Activated T-cell treated with anti-CD3 and anti-CD28 coated beads for 4 hours (primary cell): ENCODE measurements at regions not wholly inside any gene's neighbourhood (a gene's known extent, or its start where the extent isn't known, plus 50 kb on each side); places are given as distances from the start of the nearest gene placed in this dataset.

ENCODE experiments used
- DNase-seq: peaks from one replicate; pipeline ENCODE4 v3.0.0-alpha.2; 2020

- DNase-seq: no peak
These were observed 219.6 kb downstream of the CD83 start for GRCh38 chr6:14337152-14337551.

GRCh38 chr6:14339172-14339571 lies 221.6 kb downstream of the CD83 start:
- DNase-seq: no peak

DNA sequence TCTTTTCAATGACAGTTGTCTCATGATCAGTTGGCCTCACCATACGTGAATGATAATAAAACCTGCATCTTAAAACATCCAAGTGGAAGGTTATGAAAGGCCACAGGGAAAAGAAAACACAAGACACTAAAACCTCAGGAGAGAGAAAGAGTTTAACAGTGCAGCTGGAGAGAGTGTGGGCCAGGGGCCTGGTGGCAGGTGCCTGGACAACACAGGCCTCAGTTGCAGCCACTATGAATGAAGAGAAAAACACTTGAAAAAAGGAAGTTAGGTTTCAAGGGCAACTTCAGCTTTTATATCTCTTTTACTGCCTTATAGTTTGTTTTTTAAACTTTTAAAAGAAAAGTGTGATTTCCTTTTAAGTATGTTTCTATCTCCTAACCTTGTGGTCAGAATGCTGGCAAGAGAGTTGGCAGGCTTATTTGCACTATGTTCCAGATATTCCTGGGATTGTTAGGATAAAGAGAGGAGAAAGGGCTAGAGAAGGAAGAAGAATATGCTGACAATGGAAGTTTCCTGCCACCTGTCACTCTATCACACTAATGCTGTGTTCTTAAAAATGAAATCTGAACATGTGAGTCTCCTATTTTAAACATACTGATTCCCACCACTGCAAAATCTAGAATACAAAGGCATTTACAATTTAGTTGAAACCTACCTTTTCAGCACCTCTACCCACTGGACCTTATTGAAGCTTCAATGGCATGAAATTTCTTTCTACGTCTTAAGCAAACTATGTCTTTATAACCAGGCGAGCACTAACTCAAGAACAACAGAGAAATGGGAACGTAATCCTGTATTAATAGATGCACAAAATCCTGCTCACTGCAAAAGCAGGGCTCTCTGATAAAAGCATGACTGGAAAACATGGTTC lies 222.4 kb downstream of the CD83 start:
- no peak for DNase-seq

- no peak for DNase-seq
These were observed 226.9 kb downstream of the CD83 start for GRCh38 chr6:14344486-14344885.

GRCh38 chr6:14348389-14348788 lies 230.8 kb downstream of the CD83 start:
- DNase-seq: no peak

DNA sequence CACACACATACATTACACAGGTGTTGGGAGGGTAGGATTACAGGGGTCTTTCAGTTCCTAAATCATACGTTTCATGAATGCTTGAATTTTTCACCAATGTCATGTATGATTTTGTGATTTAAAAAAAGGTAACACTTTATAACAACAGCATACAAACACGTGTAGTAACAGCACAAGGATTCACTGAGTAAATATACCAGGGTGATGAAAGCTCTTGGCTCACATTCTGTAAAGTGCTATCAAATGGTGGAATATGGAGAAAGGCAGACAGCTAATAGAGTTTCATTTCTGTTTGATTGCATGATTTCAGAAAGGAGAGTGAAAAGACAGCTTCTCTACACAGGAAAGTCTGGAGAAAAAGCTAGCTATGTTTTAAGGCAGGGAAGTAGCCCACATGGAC lies 231.9 kb downstream of the CD83 start:
- DNase-seq: no peak

- DNase-seq: no peak
These were observed 232.6 kb downstream of the CD83 start for GRCh38 chr6:14350210-14350609.

DNA sequence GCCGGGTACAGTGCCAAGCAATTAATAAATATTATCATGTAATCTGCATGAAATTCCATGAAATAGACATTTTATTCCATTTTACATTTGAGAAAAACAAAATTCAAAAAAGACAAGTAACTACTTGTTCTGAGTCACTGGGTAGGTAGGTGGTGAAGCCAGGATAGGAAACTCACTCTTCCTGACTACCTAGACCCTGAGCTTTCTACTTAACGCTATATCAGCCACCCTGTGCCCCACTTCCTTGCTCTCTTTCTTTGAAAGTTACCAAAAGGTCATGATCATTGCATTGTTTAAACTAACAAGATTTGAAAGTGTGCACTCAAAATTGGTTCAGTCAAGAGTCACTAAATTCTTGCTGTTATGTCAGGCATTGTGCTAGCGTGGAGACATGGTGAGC lies 235.7 kb downstream of the CD83 start:
- no peak for DNase-seq

- DNase-seq: no peak
These were observed 236.2 kb downstream of the CD83 start for GRCh38 chr6:14353798-14354197.

DNA sequence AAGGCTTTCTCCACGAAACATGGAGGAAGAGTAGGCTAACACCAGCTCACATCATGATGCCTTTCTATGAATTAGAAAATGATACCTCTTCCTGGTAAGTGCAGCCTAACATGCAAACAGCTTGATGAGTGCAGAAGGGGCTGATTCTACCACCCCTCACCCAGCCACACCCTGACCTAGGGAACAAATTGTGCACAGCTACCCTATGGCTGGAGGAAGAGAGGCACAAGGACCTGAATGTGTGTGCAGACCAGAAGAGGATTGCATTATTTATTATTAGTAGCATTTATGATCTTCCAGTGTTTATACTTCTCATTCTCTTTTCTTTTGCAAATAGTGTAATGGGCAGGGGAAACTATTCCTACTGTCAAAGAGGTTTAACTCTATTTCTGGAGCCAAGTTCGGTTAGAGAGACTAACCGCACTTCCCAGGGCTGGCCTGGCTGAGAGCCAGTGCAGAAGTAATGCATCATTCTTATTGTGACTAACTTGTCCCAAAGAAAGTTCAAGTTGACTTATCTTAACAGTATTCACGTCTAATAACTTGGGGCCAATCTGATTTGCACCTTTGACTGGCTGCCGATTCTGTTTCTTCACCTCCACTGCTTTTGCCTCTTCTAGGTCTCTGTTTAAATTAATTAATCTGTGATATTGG lies 237.5 kb downstream of the CD83 start:
- peak; percentile 6 for DNase-seq

GRCh38 chr6:14359438-14359837 lies 241.9 kb downstream of the CD83 start:
- no peak for DNase-seq

DNA sequence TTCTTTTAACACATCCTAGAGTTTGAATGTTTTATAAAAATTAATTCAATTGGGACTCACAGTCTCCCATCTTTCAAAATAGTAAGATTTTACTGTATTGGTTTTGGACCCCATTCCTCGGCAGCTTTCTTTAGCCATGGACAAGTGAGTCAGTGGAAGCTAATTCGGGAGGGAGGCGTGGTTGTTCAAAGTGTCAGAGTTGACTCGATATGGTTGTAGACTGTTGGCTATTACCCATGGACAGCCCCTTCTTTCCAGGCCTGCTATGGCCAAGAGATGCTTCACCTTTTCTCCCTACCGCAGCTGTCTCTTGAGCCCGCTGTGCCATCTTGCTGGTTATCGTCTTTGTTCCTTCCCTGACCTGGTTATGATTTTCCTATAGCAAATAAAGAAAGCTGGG lies 243.0 kb downstream of the CD83 start:
- no peak for DNase-seq

GRCh38 chr6:14361297-14361696 lies 243.7 kb downstream of the CD83 start:
- no peak for DNase-seq

- no peak for DNase-seq
These were observed 244.5 kb downstream of the CD83 start for GRCh38 chr6:14361956-14362587.

GRCh38 chr6:14364370-14364769 lies 246.8 kb downstream of the CD83 start:
- no peak for DNase-seq

DNA sequence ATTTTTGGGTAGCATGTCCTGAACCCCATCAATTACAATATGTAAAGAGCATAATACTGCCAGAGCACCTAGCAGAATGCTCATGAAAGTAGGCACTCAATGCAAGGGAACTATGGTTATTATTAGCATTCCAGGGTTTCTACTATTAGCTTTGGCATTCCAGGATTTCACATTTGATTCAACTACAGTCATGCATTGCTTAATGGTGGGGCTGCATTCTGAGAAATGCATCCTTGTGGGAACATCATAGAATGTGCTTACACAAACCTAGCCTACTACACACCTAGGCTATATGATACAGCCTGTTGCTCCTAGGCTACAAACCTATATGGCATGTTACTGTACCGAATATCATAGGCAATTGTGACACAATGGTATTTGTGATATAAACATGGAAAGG lies 247.8 kb downstream of the CD83 start:
- DNase-seq: no peak

GRCh38 chr6:14366315-14366714 lies 248.7 kb downstream of the CD83 start:
- no peak for DNase-seq

- no peak for DNase-seq
These were observed 249.3 kb downstream of the CD83 start for GRCh38 chr6:14366872-14367271.

- DNase-seq: no peak
These were observed 249.7 kb downstream of the CD83 start for GRCh38 chr6:14367296-14367695.

DNA sequence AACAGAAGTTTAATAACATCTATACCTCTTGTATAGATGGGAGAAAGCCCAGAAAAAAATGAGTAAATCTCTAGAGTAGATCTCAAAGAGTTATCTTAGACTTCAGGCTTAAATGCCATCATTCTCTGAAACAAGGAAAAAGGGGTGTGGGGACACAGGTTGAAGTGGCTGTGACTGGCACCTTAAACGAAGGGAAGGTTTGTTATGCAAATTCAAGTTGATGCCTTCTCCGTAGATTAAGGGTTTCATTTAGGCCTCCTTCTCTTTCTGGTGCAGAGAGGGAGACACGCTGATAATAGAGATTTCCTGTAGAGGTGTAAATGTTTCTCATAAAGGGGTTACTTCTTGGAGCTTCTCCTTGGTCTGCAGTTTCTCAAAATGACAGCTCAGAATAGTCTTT lies 252.1 kb downstream of the CD83 start:
- no peak for DNase-seq

- no peak for DNase-seq
These were observed 254.0 kb downstream of the CD83 start for GRCh38 chr6:14371530-14371929.

- DNase-seq: no peak
These were observed 255.3 kb downstream of the CD83 start for GRCh38 chr6:14372734-14373489.
